Keratinocyte (primary cell): ENCODE measurements at regions not wholly inside any gene's neighbourhood (a gene's known extent, or its start where the extent isn't known, plus 50 kb on each side); places are given as distances from the start of the nearest gene placed in this dataset.
A peak's percentile ranks its signal among the peaks of the same experiment; 100 is the strongest.

Experiments
- DNase-seq: peaks from one replicate; pipeline ENCODE4 v3.0.0-alpha.2; 2011; ENCODE audit warnings: low read depth, missing footprints, low spot score
- FAIRE-seq: peaks from 2 replicates; lab custom pipeline; 2011; peaks lifted over from hg19 to GRCh38; lab: Jason Lieb, UNC
- H2AFZ ChIP-seq: 2 replicates; pipeline ENCODE4 v1.6.0; 2012; ENCODE audit warnings: low read length, control low read depth, inconsistent platforms; ENCODE audit not compliant: control insufficient read depth
- H3K27ac ChIP-seq: 2 replicates; pipeline ENCODE4 v1.5.1; 2011; ENCODE audit warnings: low read length; ENCODE audit not compliant: control insufficient read depth, insufficient read depth
- H3K27me3 ChIP-seq: 3 replicates; pipeline ENCODE4 v1.6.0; 2011; ENCODE audit warnings: low read length; ENCODE audit not compliant: control insufficient read depth, insufficient read depth; ENCODE audit errors: extremely low read depth
- H3K36me3 ChIP-seq, 2 experiments: 2 replicates in 1 of 2; 3 replicates in 1 of 2; pipeline ENCODE4 v1.5.1; 2011; ENCODE audit warnings: low read length in 2 of 2, mild to moderate bottlenecking in 1 of 2; ENCODE audit not compliant: control insufficient read depth in 2 of 2, insufficient read depth in 2 of 2; ENCODE audit errors: extremely low read depth in 1 of 2
- H3K4me1 ChIP-seq: 3 replicates; pipeline ENCODE4 v1.5.1; 2011; ENCODE audit warnings: low read length; ENCODE audit not compliant: control insufficient read depth, insufficient read depth; ENCODE audit errors: extremely low read depth
- H3K4me2 ChIP-seq: 3 replicates; pipeline ENCODE4 v1.6.0; 2011; ENCODE audit warnings: low read depth, low read length; ENCODE audit not compliant: control insufficient read depth, insufficient read depth; ENCODE audit errors: extremely low read depth
- H3K4me3 ChIP-seq, 3 experiments: fragments of 200-600 bp in 1 of 3; sonication (generic) in 1 of 3; 2 replicates in 2 of 3; 3 replicates in 1 of 3; pipeline ENCODE4 v1.5.1; 2011 to 2016; ENCODE audit warnings: low read length in 3 of 3, mild to moderate bottlenecking in 3 of 3, control low read depth in 2 of 3, inconsistent platforms in 1 of 3, low read depth in 1 of 3, mixed read lengths in 1 of 3, mixed run types in 1 of 3, moderate library complexity in 1 of 3; ENCODE audit not compliant: control insufficient read depth in 2 of 3, insufficient read depth in 2 of 3; ENCODE audit errors: extremely low read depth in 1 of 3
- H3K79me2 ChIP-seq: 2 replicates; pipeline ENCODE4 v1.6.0; 2012; ENCODE audit warnings: low read length; ENCODE audit not compliant: control insufficient read depth, insufficient read depth
- H3K9ac ChIP-seq: 3 replicates; pipeline ENCODE4 v1.6.0; 2011; ENCODE audit warnings: low read length; ENCODE audit not compliant: control insufficient read depth, insufficient read depth; ENCODE audit errors: extremely low read depth
- H3K9me1 ChIP-seq: 3 replicates; pipeline ENCODE4 v1.6.0; 2011; ENCODE audit warnings: low read length; ENCODE audit not compliant: control insufficient read depth, insufficient read depth; ENCODE audit errors: extremely low read depth
- H3K9me3 ChIP-seq: 2 replicates; pipeline ENCODE4 v1.5.1; 2012; ENCODE audit warnings: low read depth, low read length; ENCODE audit not compliant: control insufficient read depth
- H4K20me1 ChIP-seq: 3 replicates; pipeline ENCODE4 v1.6.0; 2011; ENCODE audit warnings: low read length; ENCODE audit not compliant: control insufficient read depth, insufficient read depth; ENCODE audit errors: extremely low read depth
- CTCF ChIP-seq, 3 experiments: IDR thresholded peaks in 1 of 3; conservative IDR thresholded peaks in 1 of 3; optimal IDR thresholded peaks in 1 of 3; 2 replicates in 2 of 3; 3 replicates in 1 of 3; pipeline versions ENCODE3 to v1.5.1; 2011; ENCODE audit warnings: low read length in 3 of 3, mild to moderate bottlenecking in 3 of 3, moderate library complexity in 2 of 3, control low read depth in 1 of 3, inconsistent platforms in 1 of 3; ENCODE audit not compliant: insufficient read depth in 2 of 3; ENCODE audit errors: extremely low read depth in 1 of 3
- EZH2 ChIP-seq: IDR thresholded peaks from one replicate; pipeline ENCODE4 v1.6.1; 2012; ENCODE audit warnings: inconsistent platforms, mild to moderate bottlenecking, low read length, moderate library complexity
- dilution Hi-C: fragments of 300-500 bp; cut with MboI; formaldehyde crosslinking; loops from one replicate; pipeline ENCODE4 v1.7.0; 2020; ENCODE audit warnings: low sequenced_read_pairs; ENCODE audit not compliant: extremely low pct_ligation_motif_present

- dilution Hi-C loops = no loop called here
- no peak for FAIRE-seq
- no peak overlapping the region for H3K27ac ChIP-seq
Observed at GRCh38 chr11:111185266-111185665, 60.3 kb upstream of the POU2AF2 start.

GRCh38 chr11:111183706-111184105 is 61.8 kb upstream of the POU2AF2 start:
- Histone ChIP-seq H3K4me3 (no peak overlapping the region), H3K4me2 (no peak overlapping the region), H2AFZ (peak overlapping the region; percentile 17), H3K27ac (no peak overlapping the region), H3K27me3 (no peaks in the 10 kb centered on the region), H3K9ac (no peak overlapping the region), H3K36me3 (no peaks in the 10 kb centered on the region), H3K4me1 (peaks cover 12% of the 10 kb centered on the region), H3K9me1 (no peaks in the 10 kb centered on the region), H3K79me2 (no peaks in the 10 kb centered on the region), H3K9me3 (no peaks in the 10 kb centered on the region), H4K20me1 (no peaks in the 10 kb centered on the region)
- FAIRE-seq (peak; percentile 85), DNase-seq (peak; percentile 11)
- TF ChIP-seq CTCF (optimal IDR thresholded peaks at IDR 0.05 in 1 of 3, IDR thresholded peaks at IDR 0.05 in 1 of 3, conservative IDR thresholded peaks at IDR 0.05 in 1 of 3; ENCODE audit: extremely low read depth in 1 of 3, insufficient read depth in 2 of 3, low read length in 3 of 3) (no peak), EZH2 (no peak)
- dilution Hi-C loops = no loop called here

More at GRCh38 chr11:111185266-111185665, 60.3 kb upstream of the POU2AF2 start:
- no peaks in the 10 kb centered on the region for H3K27me3 ChIP-seq
- H3K36me3 ChIP-seq = no peaks in the 10 kb centered on the region
- no peak for DNase-seq
- peaks cover 8% of the 10 kb centered on the region for H3K4me1 ChIP-seq
- H3K4me3 ChIP-seq = no peak overlapping the region
- no peak overlapping the region for H2AFZ ChIP-seq
- no peaks in the 10 kb centered on the region for H3K79me2 ChIP-seq
- no peaks in the 10 kb centered on the region for H3K9me1 ChIP-seq
- H4K20me1 ChIP-seq = no peaks in the 10 kb centered on the region
- TF ChIP-seq EZH2 = no peak
- TF ChIP-seq CTCF (optimal IDR thresholded peaks at IDR 0.05 in 1 of 3, IDR thresholded peaks at IDR 0.05 in 1 of 3, conservative IDR thresholded peaks at IDR 0.05 in 1 of 3; ENCODE audit: extremely low read depth in 1 of 3, insufficient read depth in 2 of 3, low read length in 3 of 3) = no peak
- H3K4me2 ChIP-seq = no peak overlapping the region
- H3K9ac ChIP-seq = no peak overlapping the region
- H3K9me3 ChIP-seq = no peaks in the 10 kb centered on the region
